ENCODE measurements at regions not wholly inside any gene's neighbourhood (a gene's known extent, or its start where the extent isn't known, plus 50 kb on each side); places are given as distances from the start of the nearest gene placed in this dataset.

DNA sequence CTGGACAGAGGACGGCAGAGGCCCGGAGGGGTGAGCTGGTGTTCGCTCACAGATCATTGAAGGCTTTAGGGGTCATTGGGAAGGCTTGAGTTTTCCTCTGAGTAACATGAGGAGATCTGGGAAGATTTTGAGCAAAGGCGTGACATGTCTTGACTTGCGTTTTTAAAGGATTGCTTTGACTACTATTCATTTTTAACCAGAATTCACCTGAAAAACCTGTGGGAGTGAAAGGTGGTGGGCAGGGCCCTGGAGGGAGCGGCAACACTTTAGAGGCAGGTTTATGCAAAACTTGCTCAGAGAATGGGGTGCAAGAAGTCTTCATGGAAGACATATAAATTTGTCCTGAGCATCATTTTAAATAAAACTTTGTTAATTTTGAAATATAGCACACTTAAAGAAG is 72.2 kb upstream of the EEF1E1 start:
- POLR2A ChIA-PET: no interaction called here
- no peaks in the 10 kb centered on the region for H3K27me3 ChIP-seq (ENCODE audit: insufficient read depth)
- H3K9me2 ChIP-seq: no peaks in the 10 kb centered on the region
- H3F3A ChIP-seq (replicated peaks; ENCODE audit: insufficient read depth): no peaks in the 10 kb centered on the region
- CTCF ChIA-PET: interaction anchor here (0.9 kb wide), 1 partner anchor 45 kb away, joined by 3 read pairs; no protein-coding TSS in a partner anchor
- no peak for TF ChIP-seq GABPA (IDR thresholded peaks at IDR 0.05; ENCODE audit: low read depth)
- TF ChIP-seq, protein P1, sequence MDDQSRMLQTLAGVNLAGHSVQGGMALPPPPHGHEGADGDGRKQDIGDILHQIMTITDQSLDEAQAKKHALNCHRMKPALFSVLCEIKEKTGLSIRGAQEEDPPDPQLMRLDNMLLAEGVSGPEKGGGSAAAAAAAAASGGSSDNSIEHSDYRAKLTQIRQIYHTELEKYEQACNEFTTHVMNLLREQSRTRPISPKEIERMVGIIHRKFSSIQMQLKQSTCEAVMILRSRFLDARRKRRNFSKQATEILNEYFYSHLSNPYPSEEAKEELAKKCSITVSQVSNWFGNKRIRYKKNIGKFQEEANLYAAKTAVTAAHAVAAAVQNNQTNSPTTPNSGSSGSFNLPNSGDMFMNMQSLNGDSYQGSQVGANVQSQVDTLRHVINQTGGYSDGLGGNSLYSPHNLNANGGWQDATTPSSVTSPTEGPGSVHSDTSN (IDR thresholded peaks at IDR 0.05): no peak
- no peak for TF ChIP-seq YY1 (IDR thresholded peaks at IDR 0.05; ENCODE audit: low read depth)
- no peak for TF ChIP-seq CTCF (IDR thresholded peaks at IDR 0.05)
- TF ChIP-seq RCOR1 (IDR thresholded peaks at IDR 0.05; ENCODE audit: low read length): no peak
- TF ChIP-seq GATA2 (CRISPR knock-in tag; IDR thresholded peaks at IDR 0.05): no peak
- TF ChIP-seq TAF1 (IDR thresholded peaks at IDR 0.05; ENCODE audit: borderline replicate concordance, low read depth, low read length): no peak
- TF ChIP-seq EZH2phosphoT487 (IDR thresholded peaks at IDR 0.05; ENCODE audit: borderline replicate concordance, low read depth): no peak
- no peak for TF ChIP-seq REST (IDR thresholded peaks at IDR 0.05; ENCODE audit: low read depth, low read length)
- TF ChIP-seq RXRA (IDR thresholded peaks at IDR 0.05; ENCODE audit: borderline replicate concordance, low read depth): no peak
- no peak for TF ChIP-seq ELF1 (IDR thresholded peaks at IDR 0.05)
- no peak for TF ChIP-seq POLR2AphosphoS5 (IDR thresholded peaks at IDR 0.05; ENCODE audit: low read depth, low read length)
- no peak for TF ChIP-seq MXI1 (IDR thresholded peaks at IDR 0.05; ENCODE audit: low read depth, low read length)
- TF ChIP-seq EP300 (IDR thresholded peaks at IDR 0.05; ENCODE audit: borderline replicate concordance in 1 of 2, low read depth in 1 of 2, low read length in 1 of 2): no peak
- no peak for TF ChIP-seq NFIC (IDR thresholded peaks at IDR 0.05; ENCODE audit: borderline replicate concordance)
- no peak for TF ChIP-seq FOSL2 (IDR thresholded peaks at IDR 0.05; ENCODE audit: borderline replicate concordance, low read depth)
- TF ChIP-seq TCF12 (IDR thresholded peaks at IDR 0.05): no peak
- no peak for TF ChIP-seq RAD21 (IDR thresholded peaks at IDR 0.05; ENCODE audit: low read length)
- no peak for TF ChIP-seq RFX5 (IDR thresholded peaks at IDR 0.05; ENCODE audit: low read length)
- TF ChIP-seq TEAD4 (IDR thresholded peaks at IDR 0.05; ENCODE audit: borderline replicate concordance, insufficient read depth): no peak
- no peaks in the 10 kb centered on the region for H4K20me1 ChIP-seq (ENCODE audit: insufficient read depth)
- H3K9ac ChIP-seq: no peak overlapping the region
- WGBS (ENCODE audit: low lambda C conversion rate): 44% methylated on average over 6 of the region's 6 CpGs
- no peaks in the 10 kb centered on the region for H3K9me3 ChIP-seq
- no peak overlapping the region for H3K27ac ChIP-seq (ENCODE audit: low read depth in 2 of 2, low read length in 1 of 2)
- peaks cover 0 to 3% of the 10 kb centered on the region in 2 experiments; a peak in 1 of 4 replicates for H3K4me1 ChIP-seq (ENCODE audit: control insufficient read depth in 1 of 2, insufficient read depth in 2 of 2, low read depth in 1 of 2, low read length in 1 of 2)
- no peaks in the 10 kb centered on the region for H3K79me2 ChIP-seq (ENCODE audit: insufficient read depth)
- DNase-seq: no peak
- no peaks in the 10 kb centered on the region for H3K36me3 ChIP-seq (replicated peaks in 1 of 2; ENCODE audit: control insufficient read depth in 1 of 2, insufficient read depth in 2 of 2, low read length in 1 of 2)
- H3K4me2 ChIP-seq: no peak overlapping the region
- no peak overlapping the region for H2AFZ ChIP-seq (ENCODE audit: low read depth)
- no peak overlapping the region for H3K4me3 ChIP-seq (ENCODE audit: low read depth in 2 of 2, low read length in 1 of 2)
